ENCODE measurements at regions not wholly inside any gene's neighbourhood (a gene's known extent, or its start where the extent isn't known, plus 50 kb on each side); places are given as distances from the start of the nearest gene placed in this dataset.

DNA sequence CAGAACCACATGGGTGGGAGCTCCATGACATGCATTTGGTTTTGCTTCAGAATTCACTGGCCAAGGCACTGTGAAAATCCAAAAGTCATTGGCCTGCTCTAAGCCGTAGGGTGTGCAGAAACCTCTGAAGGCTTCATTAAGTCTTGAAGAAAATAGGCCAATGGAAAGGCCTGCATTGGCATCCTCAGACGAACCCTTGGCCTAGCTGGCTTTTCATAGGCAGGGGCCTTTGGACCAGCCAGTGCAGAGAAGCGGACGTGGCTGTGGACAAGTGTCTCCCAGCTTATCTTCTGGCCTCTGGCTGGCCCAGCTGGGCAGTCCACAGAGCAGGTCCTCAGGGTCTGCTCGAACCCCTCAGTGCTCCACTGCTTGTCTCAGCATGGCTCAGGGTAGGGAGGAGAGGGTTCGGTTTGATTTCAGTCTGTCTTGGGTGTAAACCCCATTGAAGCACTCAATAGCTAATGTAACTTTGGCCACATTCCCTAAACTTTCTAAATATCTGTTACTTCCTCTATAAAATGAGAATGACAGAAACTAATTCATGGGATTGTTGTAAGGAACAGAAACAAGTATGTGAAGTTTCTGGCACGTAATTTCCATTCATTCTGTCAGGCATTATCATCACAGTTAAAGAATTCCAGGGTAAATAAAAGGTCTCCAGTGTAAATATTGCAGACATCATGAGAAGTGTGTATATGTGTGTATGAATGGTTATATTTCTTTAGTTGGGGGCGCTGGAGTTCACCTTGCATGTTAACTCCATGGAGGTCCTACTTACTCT is 125.5 kb downstream of the TFCP2L1 start:
- DNase-seq (ENCODE audit: low read depth): no peak

- DNase-seq (ENCODE audit: low read depth): no peak
Measured at GRCh38 chr2:121160366-121160765, 124.6 kb downstream of the TFCP2L1 start.

GRCh38 chr2:121161272-121161671 is 123.7 kb downstream of the TFCP2L1 start:
- no peak for DNase-seq (ENCODE audit: low read depth)

DNA sequence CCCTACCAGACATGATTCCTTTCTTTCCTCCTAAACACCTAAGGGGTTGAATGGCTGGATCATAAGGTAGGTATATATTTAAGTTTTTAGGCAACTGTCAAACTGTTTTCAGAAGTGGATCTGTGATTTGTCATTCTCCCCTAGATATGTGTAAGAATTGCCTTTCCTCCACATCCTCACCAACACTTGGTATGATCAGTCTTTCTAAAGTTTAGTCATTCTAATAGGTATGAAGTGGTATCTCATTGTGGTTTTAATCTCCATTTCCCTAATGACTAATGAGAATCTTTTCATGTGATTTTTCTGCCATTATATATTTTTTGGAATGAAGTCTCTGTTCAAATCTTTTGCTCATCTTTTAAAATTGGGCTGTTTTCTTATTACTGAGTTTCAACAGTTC is 122.1 kb downstream of the TFCP2L1 start:
- DNase-seq (ENCODE audit: low read depth): no peak

DNA sequence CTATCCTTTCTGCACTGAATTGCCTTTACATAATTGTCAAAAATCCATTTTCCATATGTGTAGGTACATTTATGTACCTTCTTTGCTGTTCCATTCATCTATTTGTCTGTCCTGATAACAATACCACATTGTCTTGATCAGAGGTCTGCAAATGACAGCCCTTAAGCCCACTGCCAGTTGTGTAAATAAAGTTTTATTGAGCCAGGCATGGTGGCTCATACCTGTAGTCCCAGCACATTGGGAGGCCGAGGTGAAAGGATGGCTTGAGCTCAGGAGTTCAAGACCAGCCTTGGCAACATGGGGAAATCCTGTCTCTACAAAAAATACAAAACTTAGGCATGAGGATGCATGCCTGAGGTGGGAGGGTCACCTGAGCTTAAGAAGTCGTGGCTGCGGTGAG is 121.0 kb downstream of the TFCP2L1 start:
- DNase-seq (ENCODE audit: low read depth): no peak

- no peak for DNase-seq (ENCODE audit: low read depth)
Measured at GRCh38 chr2:121165038-121165542, 119.9 kb downstream of the TFCP2L1 start.
